SK-MEL-5 (cell line): ENCODE measurements at regions not wholly inside any gene's neighbourhood (a gene's known extent, or its start where the extent isn't known, plus 50 kb on each side); places are given as distances from the start of the nearest gene placed in this dataset.

Experiments
- DNase-seq: peaks from one replicate; pipeline ENCODE4 v3.0.0-alpha.2; 2016; ENCODE audit warnings: low read depth, low spot score
- in situ Hi-C: cut with HindIII; loops from 2 replicates; pipeline ENCODE4 v1.10.0; 2016; ENCODE audit warnings: low sequenced_read_pairs, high pct_unique_total_duplicates, low pct_unique_long_range_greater_than_20kb

DNA sequence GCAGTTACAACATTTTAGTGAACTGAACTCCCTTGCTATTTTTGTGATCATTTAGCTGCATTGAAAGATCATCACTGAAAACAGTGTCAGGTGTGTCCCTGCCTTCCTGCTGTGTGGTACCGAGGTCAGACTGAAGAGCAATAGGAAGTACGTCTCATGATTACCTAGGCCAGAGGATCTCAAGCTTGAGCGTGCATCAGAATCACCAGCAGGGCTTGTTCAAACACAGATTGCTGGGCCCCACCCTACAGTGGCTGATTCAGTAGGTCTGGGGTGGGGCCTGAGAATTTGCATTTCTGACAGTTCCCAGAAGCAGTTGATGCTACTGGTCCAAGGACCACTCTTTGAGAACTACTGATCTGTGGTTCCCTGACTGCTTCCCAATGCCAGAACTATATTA, 159.6 kb downstream of the ACTL7B start:
- no peak for DNase-seq
- in situ Hi-C loops: no loop called here

- in situ Hi-C loops: no loop called here
- no peak for DNase-seq
Measured at GRCh38 chr9:108694170-108694569, 161.6 kb downstream of the ACTL7B start.

DNA sequence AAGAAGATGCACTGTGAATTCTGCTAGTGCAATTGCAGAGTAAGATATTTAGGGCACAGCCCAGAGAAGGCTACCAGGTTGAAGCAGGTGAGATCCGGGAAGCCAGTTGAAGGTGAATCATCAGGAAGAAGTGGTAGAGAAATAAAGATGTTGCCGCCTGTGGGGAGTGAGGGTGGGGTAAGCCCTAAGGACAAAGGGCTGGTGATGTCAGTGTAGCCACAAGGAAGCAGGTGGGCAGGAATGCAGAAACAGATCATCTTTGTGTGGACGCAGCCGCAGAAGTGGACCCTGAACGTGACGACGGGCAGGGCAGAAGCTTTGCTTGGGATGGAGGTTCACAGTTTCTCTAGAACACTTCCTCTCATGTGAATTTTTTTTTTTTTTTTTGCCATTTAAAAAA, 164.2 kb downstream of the ACTL7B start:
- DNase-seq: no peak

GRCh38 chr9:108688676-108689075, 167.1 kb downstream of the ACTL7B start:
- DNase-seq: no peak
- in situ Hi-C loops: no loop called here

More for the DNA sequence above, 164.2 kb downstream of the ACTL7B start:
- in situ Hi-C loops: no loop called here

DNA sequence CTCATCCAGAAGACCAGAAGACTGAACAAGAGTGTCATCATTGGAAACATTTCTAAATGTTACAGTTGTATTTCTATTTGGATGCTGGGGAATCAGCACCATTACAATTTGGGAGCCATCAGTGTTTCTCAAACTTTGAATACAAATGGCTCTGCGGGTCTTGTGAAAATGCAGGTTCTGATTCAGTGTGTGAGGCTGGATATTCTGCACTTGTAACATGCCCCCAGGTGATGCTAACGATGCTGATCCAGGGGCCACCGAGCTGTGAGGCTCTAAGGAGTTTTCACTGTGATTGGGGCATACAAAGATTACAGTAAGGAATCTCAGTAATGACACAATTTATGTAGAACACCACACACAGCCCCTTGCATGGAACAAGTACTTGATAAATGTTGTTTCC, 167.7 kb downstream of the ACTL7B start:
- in situ Hi-C loops: no loop called here
- no peak for DNase-seq

DNA sequence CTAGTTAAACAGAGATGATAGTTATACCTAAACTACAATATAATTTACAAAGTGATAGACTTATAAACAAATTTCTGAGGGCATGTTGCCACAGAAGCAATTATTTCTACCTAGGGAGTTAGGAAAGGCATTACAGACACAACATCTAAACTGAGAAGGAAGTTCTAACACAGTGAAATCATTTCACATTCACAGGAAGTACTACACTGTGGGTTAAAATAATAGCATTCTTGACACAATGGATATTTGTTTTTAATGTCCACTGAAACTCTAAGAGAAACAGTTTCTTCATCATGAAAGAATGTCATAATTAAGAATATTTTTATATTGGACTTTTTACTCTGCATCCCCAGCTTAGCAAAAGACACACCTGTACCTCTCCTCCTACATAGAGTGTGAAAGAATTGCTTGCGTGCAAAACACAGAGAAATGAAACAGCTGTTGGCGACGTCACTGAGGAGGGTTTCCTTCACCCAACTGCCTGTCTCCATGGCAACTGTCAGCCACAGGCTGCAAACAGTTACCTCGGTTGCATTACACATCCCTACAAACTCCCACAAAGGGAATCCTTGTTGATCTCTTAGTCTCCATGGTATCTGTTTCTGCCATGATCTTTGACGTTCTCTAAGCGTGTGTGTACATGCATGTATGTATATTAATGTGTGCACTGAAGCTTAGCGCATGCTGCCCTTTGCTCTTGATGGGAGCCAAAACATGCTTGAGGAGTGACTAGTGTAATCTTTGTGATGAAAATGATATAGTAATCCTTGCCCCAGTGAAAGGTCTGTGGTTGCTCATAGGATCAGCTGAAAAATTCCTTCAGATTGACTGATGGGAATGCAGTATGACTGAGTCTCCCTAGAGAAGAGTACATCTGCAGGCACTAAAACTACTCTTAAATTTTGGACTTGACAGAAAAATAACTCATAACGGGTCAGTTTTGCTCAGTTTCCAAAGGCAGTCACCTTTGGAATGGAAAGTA, 168.5 kb downstream of the ACTL7B start:
- no peak for DNase-seq
- in situ Hi-C loops: no loop called here

DNA sequence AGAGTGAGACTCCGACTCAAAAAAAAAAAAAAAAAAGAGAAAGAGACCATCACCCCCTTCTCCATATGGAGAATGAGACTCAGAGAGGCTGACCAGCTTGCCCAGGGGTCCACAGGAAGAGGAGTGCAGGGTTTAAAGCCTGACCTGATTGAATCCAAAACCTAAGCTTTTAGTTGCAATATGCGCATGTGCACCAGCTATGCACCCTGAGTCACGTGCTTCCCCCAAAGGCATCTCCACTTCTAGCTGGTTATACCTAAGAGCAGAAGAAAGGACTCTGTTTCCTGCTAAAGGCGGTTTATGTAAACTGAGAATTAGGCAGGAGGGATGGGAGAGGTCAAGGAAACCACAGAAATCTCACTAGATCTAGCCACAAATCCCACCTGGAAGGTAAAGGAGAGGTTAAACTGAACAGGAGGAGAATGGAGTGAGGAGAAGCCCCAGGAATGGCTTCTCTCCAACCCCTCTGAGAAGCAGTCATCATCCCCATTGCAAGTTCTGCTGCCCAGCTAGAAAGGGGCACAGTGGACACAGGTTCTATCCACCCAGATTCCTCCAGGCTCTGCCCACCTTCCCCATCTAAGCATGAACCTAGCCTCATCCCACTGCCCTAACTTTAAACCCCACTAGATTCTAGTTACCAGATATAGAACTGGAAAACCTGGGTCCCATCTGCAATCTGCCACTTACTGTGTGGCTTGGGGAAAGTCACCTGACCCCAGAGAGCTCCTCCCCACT, 171.3 kb downstream of the ACTL7B start:
- no peak for DNase-seq
- in situ Hi-C loops: no loop called here

DNA sequence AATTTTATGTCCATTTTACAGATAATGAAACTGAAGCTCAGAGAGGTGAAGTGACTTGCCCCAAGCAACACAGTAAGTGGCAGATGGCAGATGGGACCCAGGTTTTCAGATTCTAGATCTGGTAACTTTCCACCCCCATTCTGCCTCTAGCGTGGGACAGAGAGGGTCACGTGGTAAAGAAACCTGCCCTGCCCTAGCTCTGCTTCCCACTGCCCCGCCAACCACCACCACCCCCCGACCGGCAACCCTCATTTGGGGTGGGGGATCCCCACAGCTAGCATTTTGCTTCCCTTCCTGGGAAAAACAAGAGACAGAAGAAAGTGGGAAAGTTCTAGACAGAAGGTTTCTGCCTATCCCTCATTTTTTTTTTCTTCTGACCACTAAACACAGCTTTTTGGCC, 172.5 kb downstream of the ACTL7B start:
- no peak for DNase-seq
- in situ Hi-C loops: no loop called here

- no peak for DNase-seq
- in situ Hi-C loops: no loop called here
Measured at GRCh38 chr9:108681851-108682590, 173.8 kb downstream of the ACTL7B start.

GRCh38 chr9:108680946-108681345, 174.8 kb downstream of the ACTL7B start:
- in situ Hi-C loops: no loop called here
- DNase-seq: no peak

DNA sequence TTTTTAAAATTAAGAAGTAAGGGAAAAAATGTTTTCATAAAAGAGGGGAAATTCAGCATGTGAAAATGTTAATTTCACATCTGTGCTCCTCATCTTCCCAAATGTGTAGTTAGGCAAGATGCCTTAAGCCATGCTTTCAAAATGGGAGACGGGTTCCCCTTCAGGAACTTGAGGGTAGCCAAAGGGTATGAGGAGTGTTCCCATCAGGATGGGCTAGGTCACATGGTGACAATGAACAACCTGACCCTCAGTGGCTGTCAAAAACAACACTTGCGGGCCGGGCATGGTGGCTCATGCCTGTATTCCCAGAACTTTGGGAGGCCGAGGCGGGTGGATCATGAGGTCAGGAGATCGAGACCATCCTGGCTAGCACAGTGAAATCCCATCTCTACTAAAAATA, 178.0 kb downstream of the ACTL7B start:
- in situ Hi-C loops: no loop called here
- DNase-seq: no peak

DNA sequence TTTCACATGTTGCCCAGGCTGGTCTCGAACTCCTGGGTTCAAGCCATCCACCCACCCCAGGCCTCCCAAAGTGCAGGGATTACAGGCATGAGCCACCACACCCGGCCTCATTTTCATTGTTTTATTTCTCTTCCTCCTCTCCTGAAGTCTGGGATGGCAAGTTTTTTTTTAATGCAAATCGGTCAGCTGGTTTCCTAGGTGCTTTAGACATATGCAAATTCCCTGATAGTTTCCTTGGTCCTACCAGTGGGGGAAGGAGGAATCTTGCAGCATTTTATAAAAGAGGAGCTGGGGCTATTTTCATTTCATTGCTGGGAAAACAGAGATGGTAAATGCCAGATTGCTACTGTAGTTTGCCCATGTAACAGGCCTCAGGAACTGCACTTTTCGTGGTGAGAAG, 179.4 kb downstream of the ACTL7B start:
- in situ Hi-C loops: no loop called here
- no peak for DNase-seq

DNA sequence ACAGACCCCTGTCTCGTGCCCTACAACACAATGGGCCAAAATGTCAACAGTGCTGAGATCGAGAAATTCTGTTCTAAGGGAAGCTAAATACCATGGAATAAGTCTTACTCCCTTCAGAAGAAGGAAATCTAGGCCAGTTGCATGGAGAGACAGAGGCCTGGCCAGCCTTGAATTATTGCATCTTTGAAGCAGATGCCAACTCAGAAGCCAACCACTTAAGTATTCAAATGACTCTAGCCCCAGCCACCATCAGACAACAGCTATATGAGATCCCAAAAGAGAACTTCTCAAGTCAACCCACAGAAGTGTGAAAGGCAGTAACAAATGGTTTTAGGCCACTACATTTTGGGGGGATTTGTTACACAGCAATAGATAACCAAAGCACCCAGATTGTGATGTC, 180.1 kb downstream of the ACTL7B start:
- in situ Hi-C loops: no loop called here
- no peak for DNase-seq

DNA sequence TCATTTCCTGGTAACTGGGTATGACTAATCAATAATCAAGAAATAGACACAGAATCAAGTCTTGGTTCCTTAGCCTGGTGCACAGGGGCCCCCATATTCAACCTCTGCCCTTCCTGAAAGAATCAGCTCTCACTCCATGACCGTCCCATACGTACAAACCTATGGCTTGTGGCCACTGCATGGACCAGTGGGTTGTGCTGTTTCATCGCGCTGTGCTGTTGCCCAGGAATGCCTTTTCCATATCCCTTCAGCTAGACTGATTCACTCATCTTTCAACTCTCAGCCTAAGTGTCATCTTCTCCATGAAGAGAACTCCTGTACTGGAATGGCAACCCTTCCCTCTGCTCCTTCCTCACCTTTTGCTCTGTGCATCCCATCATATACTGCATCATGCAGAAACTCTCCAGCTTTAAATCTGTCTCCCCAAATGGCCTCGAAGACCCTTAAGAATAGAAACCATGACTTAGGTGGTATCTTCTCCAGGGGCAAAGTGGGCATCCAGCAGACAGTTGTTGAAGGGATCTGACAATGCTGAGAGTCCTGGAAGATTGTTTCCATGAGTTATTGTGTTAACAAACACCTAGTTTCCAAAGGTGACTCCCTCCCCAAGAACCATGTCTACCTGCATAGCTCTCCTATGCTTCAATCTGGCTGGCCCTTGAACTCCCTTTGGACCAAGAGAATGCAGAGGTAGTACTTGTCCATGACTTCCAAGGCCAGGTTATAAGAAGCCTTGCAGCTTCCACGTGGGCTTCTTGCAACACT, 180.8 kb downstream of the ACTL7B start:
- in situ Hi-C loops: no loop called here
- no peak for DNase-seq

GRCh38 chr9:108673386-108673785, 182.4 kb downstream of the ACTL7B start:
- no peak for DNase-seq

GRCh38 chr9:108672475-108673190, 183.2 kb downstream of the ACTL7B start:
- in situ Hi-C loops: no loop called here
- DNase-seq: no peak

More at GRCh38 chr9:108673386-108673785, 182.4 kb downstream of the ACTL7B start:
- in situ Hi-C loops: no loop called here

- in situ Hi-C loops: no loop called here
- no peak for DNase-seq
Measured at GRCh38 chr9:108671794-108672193, 184.0 kb downstream of the ACTL7B start.
